ENCODE measurements at regions not wholly inside any gene's neighbourhood (a gene's known extent, or its start where the extent isn't known, plus 50 kb on each side); places are given as distances from the start of the nearest gene placed in this dataset.

- peaks cover 18 to 45% of the 10 kb centered on the region in 2 donors for H3K4me1 ChIP-seq (ENCODE audit: control insufficient read depth in 1 of 2, insufficient read depth in 2 of 2, low read length in 2 of 2)
- H3K27me3 ChIP-seq (ENCODE audit: control insufficient read depth in 1 of 2, insufficient read depth in 2 of 2, low read length in 2 of 2): no peaks in the 10 kb centered on the region
- H3K4me3 ChIP-seq (ENCODE audit: low read depth in 1 of 2, low read length in 2 of 2): no peak overlapping the region
- no peak overlapping the region for H3K9ac ChIP-seq (ENCODE audit: low read depth in 1 of 2, low read length in 2 of 2)
- H3K27ac ChIP-seq (ENCODE audit: low read depth, low read length): no peak overlapping the region
- no peaks in the 10 kb centered on the region for H3K9me3 ChIP-seq (ENCODE audit: control insufficient read depth in 1 of 2, low read length in 2 of 2)
- peaks cover 0 to 15% of the 10 kb centered on the region in 2 donors for H3K36me3 ChIP-seq (ENCODE audit: control insufficient read depth in 1 of 2, insufficient read depth in 2 of 2, low read length in 2 of 2)
These were observed 61.2 kb upstream of the RPH3AL start for GRCh38 chr17:413706-414380.

- H3K4me3 ChIP-seq (ENCODE audit: low read depth in 1 of 2, low read length in 2 of 2): no peak overlapping the region
- no peaks in the 10 kb centered on the region for H3K9me3 ChIP-seq (ENCODE audit: control insufficient read depth in 1 of 2, low read length in 2 of 2)
- H3K27me3 ChIP-seq (ENCODE audit: control insufficient read depth in 1 of 2, insufficient read depth in 2 of 2, low read length in 2 of 2): no peaks in the 10 kb centered on the region
- peaks cover 0 to 15% of the 10 kb centered on the region in 2 donors for H3K36me3 ChIP-seq (ENCODE audit: control insufficient read depth in 1 of 2, insufficient read depth in 2 of 2, low read length in 2 of 2)
- peak overlapping the region in 1 of 2 donors; percentile 32 for H3K9ac ChIP-seq (ENCODE audit: low read depth in 1 of 2, low read length in 2 of 2)
- H3K27ac ChIP-seq (ENCODE audit: low read depth, low read length): no peak overlapping the region
- H3K4me1 ChIP-seq (ENCODE audit: control insufficient read depth in 1 of 2, insufficient read depth in 2 of 2, low read length in 2 of 2): peaks cover 17 to 42% of the 10 kb centered on the region in 2 donors
These were observed 60.4 kb upstream of the RPH3AL start for GRCh38 chr17:413016-413350.

- no peak overlapping the region for H3K4me3 ChIP-seq (ENCODE audit: low read depth in 1 of 2, low read length in 2 of 2)
- no peaks in the 10 kb centered on the region for H3K9me3 ChIP-seq (ENCODE audit: control insufficient read depth in 1 of 2, low read length in 2 of 2)
- H3K9ac ChIP-seq (ENCODE audit: low read depth in 1 of 2, low read length in 2 of 2): peak overlapping the region in 1 of 2 donors; percentile 32
- peaks cover 0 to 15% of the 10 kb centered on the region in 2 donors for H3K36me3 ChIP-seq (ENCODE audit: control insufficient read depth in 1 of 2, insufficient read depth in 2 of 2, low read length in 2 of 2)
- H3K27me3 ChIP-seq (ENCODE audit: control insufficient read depth in 1 of 2, insufficient read depth in 2 of 2, low read length in 2 of 2): no peaks in the 10 kb centered on the region
- peaks cover 17 to 40% of the 10 kb centered on the region in 2 donors for H3K4me1 ChIP-seq (ENCODE audit: control insufficient read depth in 1 of 2, insufficient read depth in 2 of 2, low read length in 2 of 2)
- no peak overlapping the region for H3K27ac ChIP-seq (ENCODE audit: low read depth, low read length)
These were observed 59.8 kb upstream of the RPH3AL start for GRCh38 chr17:412211-413015.

- peaks cover 17 to 39% of the 10 kb centered on the region in 2 donors for H3K4me1 ChIP-seq (ENCODE audit: control insufficient read depth in 1 of 2, insufficient read depth in 2 of 2, low read length in 2 of 2)
- no peaks in the 10 kb centered on the region for H3K9me3 ChIP-seq (ENCODE audit: control insufficient read depth in 1 of 2, low read length in 2 of 2)
- no peak overlapping the region for H3K27ac ChIP-seq (ENCODE audit: low read depth, low read length)
- H3K36me3 ChIP-seq (ENCODE audit: control insufficient read depth in 1 of 2, insufficient read depth in 2 of 2, low read length in 2 of 2): peaks cover 0 to 15% of the 10 kb centered on the region in 2 donors
- peak overlapping the region; percentile 6 to 76 for H3K9ac ChIP-seq (ENCODE audit: low read depth in 1 of 2, low read length in 2 of 2)
- peak overlapping the region in 1 of 2 donors; percentile 82 for H3K4me3 ChIP-seq (ENCODE audit: low read depth in 1 of 2, low read length in 2 of 2)
- H3K27me3 ChIP-seq (ENCODE audit: control insufficient read depth in 1 of 2, insufficient read depth in 2 of 2, low read length in 2 of 2): no peaks in the 10 kb centered on the region
These were observed 59.0 kb upstream of the RPH3AL start for GRCh38 chr17:411421-412120.

- Histone ChIP-seq H3K9me3 (ENCODE audit: control insufficient read depth in 1 of 2, low read length in 2 of 2) (no peaks in the 10 kb centered on the region), H3K36me3 (ENCODE audit: control insufficient read depth in 1 of 2, insufficient read depth in 2 of 2, low read length in 2 of 2) (peaks cover 0 to 15% of the 10 kb centered on the region in 2 donors), H3K4me3 (ENCODE audit: low read depth in 1 of 2, low read length in 2 of 2) (peak overlapping the region; percentile 82 to 85), H3K27me3 (ENCODE audit: control insufficient read depth in 1 of 2, insufficient read depth in 2 of 2, low read length in 2 of 2) (no peaks in the 10 kb centered on the region), H3K27ac (ENCODE audit: low read depth, low read length) (peak overlapping the region; percentile 14), H3K9ac (ENCODE audit: low read depth in 1 of 2, low read length in 2 of 2) (peak overlapping the region; percentile 76 to 87), H3K4me1 (ENCODE audit: control insufficient read depth in 1 of 2, insufficient read depth in 2 of 2, low read length in 2 of 2) (peaks cover 17 to 35% of the 10 kb centered on the region in 2 donors)
These were observed 58.2 kb upstream of the RPH3AL start for GRCh38 chr17:410543-411401.

GRCh38 chr17:409848-410542, 57.4 kb upstream of the RPH3AL start:
- H3K27ac ChIP-seq (ENCODE audit: low read depth, low read length): no peak overlapping the region
- H3K4me1 ChIP-seq (ENCODE audit: control insufficient read depth in 1 of 2, insufficient read depth in 2 of 2, low read length in 2 of 2): peaks cover 17 to 29% of the 10 kb centered on the region in 2 donors
- no peaks in the 10 kb centered on the region for H3K9me3 ChIP-seq (ENCODE audit: control insufficient read depth in 1 of 2, low read length in 2 of 2)

GRCh38 chr17:409308-409847, 56.8 kb upstream of the RPH3AL start:
- Histone ChIP-seq H3K27me3 (ENCODE audit: control insufficient read depth in 1 of 2, insufficient read depth in 2 of 2, low read length in 2 of 2) (no peaks in the 10 kb centered on the region), H3K4me1 (ENCODE audit: control insufficient read depth in 1 of 2, insufficient read depth in 2 of 2, low read length in 2 of 2) (peaks cover 17 to 29% of the 10 kb centered on the region in 2 donors), H3K4me3 (ENCODE audit: low read depth in 1 of 2, low read length in 2 of 2) (peak overlapping the region; percentile 76 to 85), H3K9ac (ENCODE audit: low read depth in 1 of 2, low read length in 2 of 2) (peak overlapping the region; percentile 48 to 87), H3K9me3 (ENCODE audit: control insufficient read depth in 1 of 2, low read length in 2 of 2) (no peaks in the 10 kb centered on the region), H3K27ac (ENCODE audit: low read depth, low read length) (no peak overlapping the region), H3K36me3 (ENCODE audit: control insufficient read depth in 1 of 2, insufficient read depth in 2 of 2, low read length in 2 of 2) (peaks cover 0 to 12% of the 10 kb centered on the region in 2 donors)

More at GRCh38 chr17:409848-410542, 57.4 kb upstream of the RPH3AL start:
- Histone ChIP-seq H3K4me3 (ENCODE audit: low read depth in 1 of 2, low read length in 2 of 2) (peak overlapping the region; percentile 82 to 85), H3K36me3 (ENCODE audit: control insufficient read depth in 1 of 2, insufficient read depth in 2 of 2, low read length in 2 of 2) (peaks cover 0 to 15% of the 10 kb centered on the region in 2 donors), H3K27me3 (ENCODE audit: control insufficient read depth in 1 of 2, insufficient read depth in 2 of 2, low read length in 2 of 2) (no peaks in the 10 kb centered on the region), H3K9ac (ENCODE audit: low read depth in 1 of 2, low read length in 2 of 2) (peak overlapping the region; percentile 76 to 87)

GRCh38 chr17:404703-405102, 52.1 kb upstream of the RPH3AL start:
- Histone ChIP-seq H3K27me3 (ENCODE audit: control insufficient read depth in 1 of 2, insufficient read depth in 2 of 2, low read length in 2 of 2) (no peaks in the 10 kb centered on the region), H3K27ac (ENCODE audit: low read depth, low read length) (no peak overlapping the region), H3K36me3 (ENCODE audit: control insufficient read depth in 1 of 2, insufficient read depth in 2 of 2, low read length in 2 of 2) (no peaks in the 10 kb centered on the region), H3K4me3 (ENCODE audit: low read depth in 1 of 2, low read length in 2 of 2) (no peak overlapping the region), H3K4me1 (ENCODE audit: control insufficient read depth in 1 of 2, insufficient read depth in 2 of 2, low read length in 2 of 2) (peaks cover 0 to 5% of the 10 kb centered on the region in 2 donors), H3K9me3 (ENCODE audit: control insufficient read depth in 1 of 2, low read length in 2 of 2) (no peaks in the 10 kb centered on the region), H3K9ac (ENCODE audit: low read depth in 1 of 2, low read length in 2 of 2) (no peak overlapping the region)
